GM23248 (cell line): ENCODE measurements at regions not wholly inside any gene's neighbourhood (a gene's known extent, or its start where the extent isn't known, plus 50 kb on each side); places are given as distances from the start of the nearest gene placed in this dataset.

ENCODE experiments used
- EZH2 ChIP-seq: fragments of 200-600 bp; sonication (generic); IDR thresholded peaks from 2 replicates; pipeline ENCODE4 v1.6.1; 2018; ENCODE audit warnings: antibody characterized with exemption, mild to moderate bottlenecking; ENCODE audit not compliant: insufficient read depth, poor library complexity, severe bottlenecking
- EZH2phosphoT487 ChIP-seq: fragments of 200-600 bp; sonication (generic); IDR thresholded peaks from 2 replicates; pipeline ENCODE4 v1.6.1; 2018; ENCODE audit warnings: antibody characterized with exemption, moderate library complexity, mild to moderate bottlenecking, low read depth; ENCODE audit not compliant: insufficient read depth

DNA sequence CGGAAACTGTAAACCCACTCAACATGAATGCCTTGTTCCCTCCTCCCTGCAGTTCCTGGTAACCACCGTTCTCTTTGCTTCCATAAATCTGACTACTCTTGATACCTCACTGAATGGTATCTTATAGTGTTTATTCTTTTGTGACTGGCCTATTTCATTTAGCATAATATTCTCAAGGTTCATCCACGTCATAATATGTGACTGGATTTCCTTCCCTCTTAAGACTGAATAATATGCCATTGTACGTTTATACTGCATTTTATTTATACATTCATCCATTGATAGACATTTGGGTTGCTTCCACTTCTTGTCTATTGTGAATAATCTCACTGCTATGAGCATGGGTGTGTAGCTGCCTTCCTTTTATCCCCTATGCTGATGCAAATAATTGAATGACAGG, 253.3 kb upstream of the SMARCA2 start:
- TF ChIP-seq EZH2phosphoT487: no peak
- no peak for TF ChIP-seq EZH2
